ENCODE measurements at regions not wholly inside any gene's neighbourhood (a gene's known extent, or its start where the extent isn't known, plus 50 kb on each side); places are given as distances from the start of the nearest gene placed in this dataset.
"Not testable (repeated sequence)": the region's sequence is repeated elsewhere in the genome, so short reads cannot be mapped to it uniquely, and the experiment has no call there.

GRCh38 chr14:104306450-104307040 lies 168.2 kb downstream of the KIF26A start:
- DNase-seq, result no peak

- DNase-seq, result no peak
Observed at GRCh38 chr14:104307246-104307626, 168.8 kb downstream of the KIF26A start.

- DNase-seq, result no peak
Observed at GRCh38 chr14:104307627-104308401, 169.4 kb downstream of the KIF26A start.

GRCh38 chr14:104308534-104308933 lies 170.1 kb downstream of the KIF26A start:
- DNase-seq, result not testable (repeated sequence)

DNA sequence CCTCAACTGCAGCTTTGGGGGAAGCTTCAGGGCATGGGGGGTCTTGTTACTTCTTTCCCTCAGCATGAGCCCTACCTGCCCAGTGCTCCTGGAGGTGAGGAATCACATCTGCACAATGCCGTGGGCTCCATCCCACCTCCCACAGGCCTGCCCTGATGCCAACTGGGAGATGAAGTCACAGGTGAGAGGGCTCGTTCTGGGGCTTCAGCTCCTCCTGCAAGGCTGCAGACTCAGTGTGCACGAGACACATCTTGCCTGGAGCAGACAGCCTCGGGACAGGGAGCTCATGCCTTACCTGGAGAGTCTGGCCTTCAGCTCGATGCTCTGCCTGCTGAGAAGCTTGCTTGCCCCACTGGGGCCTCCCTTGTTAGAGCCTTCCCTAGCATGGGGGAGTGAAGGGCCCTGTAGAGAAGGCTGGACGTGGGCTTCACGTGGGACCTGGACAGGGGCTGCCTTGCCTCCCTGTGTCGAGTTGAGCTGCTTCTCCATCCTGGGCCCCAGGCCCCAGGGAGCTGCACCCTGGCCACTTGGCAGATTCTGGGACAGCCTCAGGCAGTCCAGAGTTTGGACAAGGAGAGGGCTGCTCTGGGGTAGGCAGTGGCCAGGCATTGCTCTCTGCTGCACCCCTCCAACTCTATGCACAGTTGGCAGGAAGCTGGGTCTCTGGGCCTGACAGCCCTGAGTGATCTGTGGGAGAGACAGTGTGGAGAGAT lies 171.4 kb downstream of the KIF26A start:
- no peak for DNase-seq

GRCh38 chr14:104311358-104311757 lies 173.0 kb downstream of the KIF26A start:
- no peak for DNase-seq

DNA sequence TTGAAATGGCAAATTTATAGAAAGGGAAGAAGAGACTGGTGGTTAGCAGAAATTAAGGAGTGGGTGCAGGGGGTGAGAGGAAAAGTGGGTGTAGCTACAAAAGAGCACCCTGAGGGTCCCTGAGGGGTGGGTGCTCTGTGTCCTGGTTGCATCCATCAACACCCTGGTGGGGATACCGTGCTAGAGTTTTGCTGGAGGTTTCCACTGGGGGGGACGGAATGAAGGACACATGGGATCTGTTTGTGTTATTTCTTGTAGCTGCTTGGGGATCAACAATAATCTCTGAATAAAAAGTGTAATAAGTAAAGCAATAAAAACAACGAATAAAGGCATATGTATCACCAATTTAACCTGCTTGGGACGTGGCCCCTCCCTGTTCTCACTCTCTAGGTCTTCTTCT lies 175.3 kb downstream of the KIF26A start:
- no peak for DNase-seq

GRCh38 chr14:104314251-104314941 lies 176.0 kb downstream of the KIF26A start:
- no peak for DNase-seq

DNA sequence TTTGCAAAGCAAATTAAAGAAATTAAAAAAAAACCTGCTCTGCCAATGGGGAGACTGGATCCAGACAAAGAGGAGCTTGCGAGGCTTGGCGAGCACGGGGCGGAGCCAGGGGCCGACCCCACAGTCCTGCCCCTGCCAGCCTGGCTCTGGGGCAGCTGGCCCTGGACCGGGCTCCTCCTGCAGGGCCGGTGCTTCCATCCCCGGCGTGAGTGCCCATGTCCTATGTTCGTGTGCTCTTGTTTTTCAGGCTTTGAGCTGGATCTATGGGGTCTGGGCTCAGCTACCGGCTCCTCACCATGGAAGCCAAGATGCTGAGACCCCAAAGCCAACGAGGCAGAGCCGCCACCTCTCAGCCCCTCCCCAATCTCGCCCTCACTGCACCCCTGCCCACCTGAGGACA lies 176.8 kb downstream of the KIF26A start:
- no peak for DNase-seq

GRCh38 chr14:104315625-104316024 lies 177.2 kb downstream of the KIF26A start:
- no peak for DNase-seq

- no peak for DNase-seq
Observed at GRCh38 chr14:104316121-104316722, 177.8 kb downstream of the KIF26A start.

GRCh38 chr14:104316723-104317491 lies 178.5 kb downstream of the KIF26A start:
- no peak for DNase-seq

DNA sequence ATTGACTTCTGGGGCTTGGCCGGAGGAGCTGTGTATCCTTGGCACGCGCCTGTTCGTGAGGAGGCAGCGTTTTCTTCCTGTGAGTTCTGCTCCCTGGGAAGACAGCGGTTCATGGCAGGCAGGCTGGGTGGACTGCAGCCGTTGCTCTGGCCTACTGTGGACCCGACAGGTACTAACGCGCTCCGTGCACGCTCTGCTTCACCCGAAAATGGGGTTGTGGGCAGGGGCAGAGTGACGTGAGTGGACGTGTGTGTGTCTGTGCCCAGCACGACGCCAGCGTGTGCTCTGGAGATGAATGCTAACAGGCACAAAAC lies 179.1 kb downstream of the KIF26A start:
- DNase-seq, result no peak

GRCh38 chr14:104317975-104318557 lies 179.7 kb downstream of the KIF26A start:
- DNase-seq, result no peak

DNA sequence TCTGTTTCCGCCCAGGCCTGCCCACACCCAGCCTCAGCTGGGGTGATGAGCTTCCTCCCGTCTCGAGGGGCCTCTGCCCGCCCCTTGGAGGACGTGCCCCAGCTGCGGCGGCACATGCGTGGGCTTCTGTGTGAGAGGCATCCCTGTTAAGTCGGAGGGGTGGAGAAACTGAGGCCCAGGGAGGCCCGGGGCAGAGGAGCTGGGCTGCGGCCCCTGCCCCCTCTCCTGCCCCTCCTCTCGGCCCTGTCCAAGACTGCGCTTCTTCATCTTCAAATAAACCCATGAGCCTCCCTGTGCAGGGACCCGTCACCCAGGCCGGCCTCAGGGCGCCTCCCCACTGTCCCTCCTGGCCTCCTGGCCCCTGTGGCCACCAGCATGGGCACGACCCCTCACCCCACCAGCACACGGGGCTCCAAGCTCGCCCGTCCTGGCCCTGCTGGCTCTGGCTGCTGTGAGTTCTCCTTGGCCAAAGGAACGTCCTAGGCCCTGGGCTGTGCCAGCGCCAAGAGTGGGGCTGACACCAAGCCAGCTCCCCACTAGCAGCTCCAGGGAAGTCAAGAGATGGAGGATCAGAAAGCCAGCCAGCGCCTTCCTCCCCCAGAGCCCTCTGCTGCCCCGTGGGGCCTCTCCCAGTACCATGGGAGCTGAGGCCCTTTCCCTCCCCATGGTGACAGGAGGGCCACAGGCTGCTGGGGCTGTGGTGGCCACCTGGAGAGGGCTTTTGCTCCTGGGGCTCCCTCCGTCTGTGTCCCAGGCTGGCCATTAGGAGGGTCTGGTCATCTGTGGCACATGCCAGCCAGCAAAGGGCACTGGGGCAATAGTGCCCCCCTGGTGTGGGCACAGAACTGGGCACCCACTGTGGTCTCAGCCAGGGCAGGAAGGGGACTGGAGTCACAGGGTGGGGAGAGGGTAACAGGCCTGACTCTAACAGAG lies 180.4 kb downstream of the KIF26A start:
- DNase-seq, result no peak

GRCh38 chr14:104319491-104320241 lies 181.3 kb downstream of the KIF26A start:
- no peak for DNase-seq

DNA sequence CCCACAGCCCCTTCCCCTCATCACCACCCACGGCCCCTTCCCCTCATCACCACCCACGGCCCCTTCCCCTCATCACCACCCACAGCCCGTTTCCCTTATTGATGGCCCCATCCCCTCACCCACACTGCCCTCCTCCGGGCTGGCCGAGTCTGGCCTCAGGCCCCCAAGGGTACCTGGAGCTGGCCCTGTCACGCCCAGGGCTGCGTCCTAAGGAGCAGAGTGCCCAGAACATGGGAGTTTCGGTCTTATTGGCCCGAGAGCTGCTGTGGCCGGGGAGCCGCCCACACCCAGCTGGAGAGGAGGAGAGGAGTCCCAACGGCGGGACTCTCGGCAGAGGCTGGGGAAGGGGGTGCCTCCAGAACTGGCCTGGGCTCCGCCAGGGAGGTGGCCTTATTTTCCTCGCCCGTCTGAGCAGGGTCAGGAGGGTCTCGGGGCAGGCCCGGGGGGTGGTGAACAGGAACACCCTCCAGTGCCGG lies 182.3 kb downstream of the KIF26A start:
- no peak for DNase-seq

- DNase-seq, result no peak
Observed at GRCh38 chr14:104321088-104321801, 182.9 kb downstream of the KIF26A start.

DNA sequence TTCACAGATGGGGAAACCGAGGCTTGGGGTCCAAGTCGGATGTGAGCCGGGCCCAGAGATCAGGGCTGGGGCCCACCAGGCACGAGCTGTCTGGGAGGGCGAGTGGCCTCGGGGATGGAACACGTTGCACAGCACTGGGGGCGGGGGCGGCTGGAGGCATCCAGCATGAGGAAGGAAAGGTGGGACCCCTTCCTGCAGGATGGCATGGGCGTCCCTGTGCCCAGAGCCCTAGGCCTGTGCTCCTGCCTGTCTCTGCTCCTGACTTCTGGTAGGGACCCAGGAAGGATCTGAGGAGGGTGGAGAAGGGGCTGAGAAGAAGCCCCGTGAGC lies 183.4 kb downstream of the KIF26A start:
- no peak for DNase-seq
